GM12878 (cell line): ENCODE measurements at regions not wholly inside any gene's neighbourhood (a gene's known extent, or its start where the extent isn't known, plus 50 kb on each side); places are given as distances from the start of the nearest gene placed in this dataset.

Source experiments
- ATAC-seq: fragments of 200-7000 bp; cut with Tn5 transposase; 3 replicates; pipeline ENCODE4 v1.9.1; 2020; ENCODE audit warnings: mild to moderate bottlenecking, moderate library complexity
- BruUV-seq: library from RNA; stranded (reverse); fragments of 400-500 nt; replicated peaks from 2 replicates; lab custom pipeline; 2021; lab: Mats Ljungman, UMichigan
- CTCF ChIA-PET: fragments of 300-600 bp; sonication (Branson Sonifier 250); formaldehyde crosslinking; extraction: SDS; loops from one replicate; lab custom pipeline; 2021; ENCODE audit warnings: inconsistent platforms; lab: Yijun Ruan, JAX
- POLR2A ChIA-PET: fragments of 350-600 bp; formaldehyde crosslinking; extraction: SDS; loops from one replicate; lab custom pipeline; 2021; ENCODE audit warnings: inconsistent platforms; lab: Charles Lee
- RAD21 ChIA-PET: fragments of 300-600 bp; sonication (Branson Sonifier 250); formaldehyde crosslinking; loops from one replicate; lab custom pipeline; 2023; ENCODE audit warnings: antibody characterized with exemption; ENCODE audit not compliant: unreplicated experiment; lab: Charles Lee
- SMC1A ChIA-PET: fragments of 300-600 bp; sonication (Branson Sonifier 250); formaldehyde crosslinking; loops from one replicate; lab custom pipeline; 2023; ENCODE audit not compliant: unreplicated experiment, uncharacterized antibody; lab: Charles Lee
- DNase-seq: peaks from one replicate; pipeline ENCODE4 v3.0.0-alpha.2; 2011; ENCODE audit warnings: low read depth, low spot score
- FAIRE-seq: peaks from 3 replicates; lab custom pipeline; 2011; peaks lifted over from hg19 to GRCh38; lab: Jason Lieb, UNC
- H2AFZ ChIP-seq: 2 replicates; pipeline ENCODE4 v1.6.0; 2011; ENCODE audit warnings: low read depth, low read length, control low read depth; ENCODE audit not compliant: control insufficient read depth
- H3K27ac ChIP-seq: 2 replicates; pipeline ENCODE4 v1.5.1; 2011; ENCODE audit warnings: control low read depth; ENCODE audit not compliant: control insufficient read depth, insufficient read depth
- H3K27me3 ChIP-seq, 2 experiments: replicated peaks in 1 of 2; 2 replicates each; pipeline versions ENCODE4 v1.6.0 to v1.6.1; 2011; ENCODE audit warnings: low read length in 1 of 2; ENCODE audit not compliant: control insufficient read depth in 2 of 2, insufficient read depth in 2 of 2
- H3K36me3 ChIP-seq, 2 experiments: 2 replicates each; pipeline ENCODE4 v1.5.1; 2011; ENCODE audit warnings: low read length in 1 of 2; ENCODE audit not compliant: control insufficient read depth in 2 of 2, insufficient read depth in 2 of 2
- H3K4me1 ChIP-seq: 2 replicates; pipeline ENCODE4 v1.6.1; 2011; ENCODE audit warnings: mild to moderate bottlenecking, low read length, moderate library complexity, mixed read lengths; ENCODE audit not compliant: control insufficient read depth, insufficient read depth
- H3K4me2 ChIP-seq: 2 replicates; pipeline ENCODE4 v1.6.0; 2011; ENCODE audit warnings: control low read depth; ENCODE audit not compliant: control insufficient read depth, insufficient read depth
- H3K4me3 ChIP-seq: fragments of 200-600 bp; sonication (generic); 2 replicates; pipeline ENCODE4 v1.5.1; 2016
- H3K79me2 ChIP-seq: 2 replicates; pipeline ENCODE4 v1.6.0; 2011; ENCODE audit warnings: low read length; ENCODE audit not compliant: control insufficient read depth, insufficient read depth
- H3K9ac ChIP-seq: 2 replicates; pipeline ENCODE4 v1.8.0; 2011; ENCODE audit warnings: low read length, control low read depth, mixed read lengths; ENCODE audit not compliant: control insufficient read depth, insufficient read depth
- H3K9me3 ChIP-seq: replicated peaks from 3 replicates; pipeline ENCODE4 v1.5.1; 2011; ENCODE audit warnings: mild to moderate bottlenecking, low read length; ENCODE audit not compliant: control insufficient read depth, insufficient read depth
- H4K20me1 ChIP-seq: 2 replicates; pipeline ENCODE4 v1.6.0; 2011; ENCODE audit not compliant: control insufficient read depth, insufficient read depth
- NFYA ChIP-seq: IDR thresholded peaks from 2 replicates; pipeline ENCODE4 v1.6.1; 2011; ENCODE audit warnings: low read depth, mild to moderate bottlenecking, low read length, improper control_type of control experiment, borderline replicate concordance
- NR2C2 ChIP-seq: IDR thresholded peaks from 2 replicates; pipeline ENCODE4 v1.6.1; 2011; ENCODE audit warnings: borderline replicate concordance, low read depth; ENCODE audit not compliant: control insufficient read depth, insufficient read length
- ZNF24 ChIP-seq: fragments of 450-650 bp; IDR thresholded peaks from 2 replicates; pipeline ENCODE4 v1.6.1; 2017; ENCODE audit warnings: antibody characterized with exemption, mild to moderate bottlenecking
- WGBS: methylation state at CpG from one replicate; pipeline ENCODE4 v1.1.6; 2016; ENCODE audit warnings: low lambda C conversion rate; ENCODE audit not compliant: insufficient replicate concordance, insufficient coverage; ENCODE audit errors: missing lambda C conversion rate; 5-methylcytosine and 5-hydroxymethylcytosine counted together
- in situ Hi-C: fragments of 300-500 bp; cut with MboI; formaldehyde crosslinking; loops from 9 replicates; pipeline ENCODE4 v1.14.3; 2018; ENCODE audit warnings: mixed read lengths
- intact Hi-C: fragments of 100-400 bp; cut with micrococcal nuclease; formaldehyde crosslinking; loops from one replicate; pipeline ENCODE4 v1.14.2; 2022; ENCODE audit not compliant: unreplicated experiment
- TF ChIP-seq, protein P1 (sequence below): fragments of 450-650 bp; formaldehyde crosslinking; IDR thresholded peaks from 2 replicates; pipeline ENCODE4 v1.4.0; 2022; ENCODE audit warnings: mild to moderate bottlenecking, moderate library complexity

DNA sequence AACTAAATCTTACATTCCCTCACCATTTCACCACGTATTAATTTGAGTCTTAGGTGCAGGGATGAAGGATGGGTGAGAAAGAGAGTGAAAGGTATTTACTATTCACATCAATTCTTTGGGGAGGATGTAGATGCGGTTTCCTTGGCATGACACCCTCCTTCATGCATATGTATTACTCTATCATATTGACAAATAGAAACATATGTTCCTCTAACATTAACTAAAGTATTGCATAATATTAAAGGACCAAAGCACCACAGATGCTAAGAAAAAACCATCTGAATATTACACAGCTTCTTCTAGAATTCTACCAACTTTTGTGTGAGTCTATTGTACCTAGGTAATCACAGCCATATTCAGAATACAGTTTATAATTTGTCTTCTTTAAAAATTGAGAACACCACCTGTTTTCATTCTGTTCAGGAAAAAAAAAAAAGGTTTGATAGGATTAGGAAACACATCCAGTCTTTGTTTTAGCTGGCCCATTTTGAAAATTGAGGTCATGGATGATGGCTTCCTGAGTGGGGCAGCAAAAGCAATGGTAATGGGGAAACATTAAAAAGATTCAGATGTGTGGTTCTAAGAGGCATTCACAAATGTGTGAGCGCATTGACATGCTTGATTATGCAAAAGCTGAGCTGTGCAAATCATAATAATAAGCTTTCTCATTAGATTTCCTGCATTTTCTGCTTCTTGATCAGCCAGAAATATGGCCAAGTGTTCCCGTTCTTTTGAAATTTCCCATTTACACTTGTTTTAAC, 1011.5 kb upstream of the NUDT12 start:
- no peak for FAIRE-seq
- whole genome bisulfite sequencing, result 21% methylated on average over 4 of the region's 4 CpGs
- SMC1A ChIA-PET, result interaction anchor here (1.4 kb wide), 1 partner anchor 9 kb away, joined by 3 read pairs; no protein-coding TSS in a partner anchor

More for the DNA sequence above, 1011.5 kb upstream of the NUDT12 start:
- ChIA-PET CTCF (no interaction called here), POLR2A (no interaction called here)
- H3K27ac ChIP-seq, result no peak overlapping the region
- no peaks in the 10 kb centered on the region for H3K27me3 ChIP-seq
- intact Hi-C loops (no loop called here), in situ Hi-C loops (no loop called here)
- H3K4me3 ChIP-seq, result no peak overlapping the region
- H3K9me3 ChIP-seq, result no peaks in the 10 kb centered on the region
- H2AFZ ChIP-seq, result no peak overlapping the region
- H3K4me1 ChIP-seq, result no peaks in the 10 kb centered on the region
- H3K4me2 ChIP-seq, result no peak overlapping the region
- BruUV-seq, result no TSS peak
- no peak overlapping the region for H3K9ac ChIP-seq
- H3K36me3 ChIP-seq, result no peaks in the 10 kb centered on the region
- TF ChIP-seq, protein P1, sequence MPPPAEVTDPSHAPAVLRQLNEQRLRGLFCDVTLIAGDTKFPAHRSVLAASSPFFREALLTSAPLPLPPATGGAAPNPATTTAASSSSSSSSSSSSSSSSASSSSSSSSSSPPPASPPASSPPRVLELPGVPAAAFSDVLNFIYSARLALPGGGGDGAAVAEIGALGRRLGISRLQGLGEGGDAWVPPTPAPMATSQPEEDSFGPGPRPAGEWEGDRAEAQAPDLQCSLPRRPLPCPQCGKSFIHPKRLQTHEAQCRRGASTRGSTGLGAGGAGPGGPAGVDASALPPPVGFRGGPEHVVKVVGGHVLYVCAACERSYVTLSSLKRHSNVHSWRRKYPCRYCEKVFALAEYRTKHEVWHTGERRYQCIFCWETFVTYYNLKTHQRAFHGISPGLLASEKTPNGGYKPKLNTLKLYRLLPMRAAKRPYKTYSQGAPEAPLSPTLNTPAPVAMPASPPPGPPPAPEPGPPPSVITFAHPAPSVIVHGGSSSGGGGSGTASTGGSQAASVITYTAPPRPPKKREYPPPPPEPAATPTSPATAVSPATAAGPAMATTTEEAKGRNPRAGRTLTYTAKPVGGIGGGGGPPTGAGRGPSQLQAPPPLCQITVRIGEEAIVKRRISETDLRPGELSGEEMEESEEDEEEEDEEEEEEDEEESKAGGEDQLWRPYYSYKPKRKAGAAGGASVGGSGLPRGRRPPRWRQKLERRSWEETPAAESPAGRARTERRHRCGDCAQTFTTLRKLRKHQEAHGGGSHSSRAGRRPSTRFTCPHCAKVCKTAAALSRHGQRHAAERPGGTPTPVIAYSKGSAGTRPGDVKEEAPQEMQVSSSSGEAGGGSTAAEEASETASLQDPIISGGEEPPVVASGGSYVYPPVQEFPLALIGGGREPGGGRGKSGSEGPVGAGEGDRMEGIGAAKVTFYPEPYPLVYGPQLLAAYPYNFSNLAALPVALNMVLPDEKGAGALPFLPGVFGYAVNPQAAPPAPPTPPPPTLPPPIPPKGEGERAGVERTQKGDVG (CRISPR knock-in tag), result no peak
- TF ChIP-seq ZNF24 (no peak), NR2C2 (no peak), NFYA (no peak)
- TF ChIP-seq, all 136 proteins: peak for 0
- Histone ChIP-seq H3K79me2 (no peaks in the 10 kb centered on the region), H4K20me1 (no peaks in the 10 kb centered on the region)
- RAD21 ChIA-PET, result no interaction called here
- no peak for ATAC-seq
- DNase-seq, result no peak
